ENCODE measurements at regions not wholly inside any gene's neighbourhood (a gene's known extent, or its start where the extent isn't known, plus 50 kb on each side); places are given as distances from the start of the nearest gene placed in this dataset.
"Not testable (repeated sequence)": the region's sequence is repeated elsewhere in the genome, so short reads cannot be mapped to it uniquely, and the experiment has no call there.

DNA sequence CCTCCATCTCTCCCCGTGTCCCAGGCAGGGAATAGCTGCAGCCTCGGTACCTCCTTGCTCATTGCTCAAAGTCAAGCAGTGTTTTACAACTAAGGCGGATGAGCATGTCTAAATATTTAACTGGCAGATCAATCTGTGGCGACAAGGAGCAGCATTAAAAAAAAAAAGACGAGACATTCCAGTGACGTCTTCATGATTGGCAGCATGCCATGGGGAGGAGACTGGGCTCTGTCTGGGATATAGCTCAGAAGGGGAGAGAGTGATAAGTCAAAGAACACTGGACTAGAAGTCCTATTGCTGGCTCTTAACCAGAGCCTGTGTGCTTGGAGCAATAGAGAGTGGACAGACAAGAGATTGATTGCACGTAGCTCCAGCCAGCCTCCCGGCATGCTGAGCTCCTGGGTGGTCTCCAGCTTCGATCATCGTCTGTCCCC, 287.5 kb upstream of the PODXL start:
- DNase-seq = no peak

- DNase-seq = no peak
Observed at GRCh38 chr7:131839967-131840690, 283.7 kb upstream of the PODXL start.

DNA sequence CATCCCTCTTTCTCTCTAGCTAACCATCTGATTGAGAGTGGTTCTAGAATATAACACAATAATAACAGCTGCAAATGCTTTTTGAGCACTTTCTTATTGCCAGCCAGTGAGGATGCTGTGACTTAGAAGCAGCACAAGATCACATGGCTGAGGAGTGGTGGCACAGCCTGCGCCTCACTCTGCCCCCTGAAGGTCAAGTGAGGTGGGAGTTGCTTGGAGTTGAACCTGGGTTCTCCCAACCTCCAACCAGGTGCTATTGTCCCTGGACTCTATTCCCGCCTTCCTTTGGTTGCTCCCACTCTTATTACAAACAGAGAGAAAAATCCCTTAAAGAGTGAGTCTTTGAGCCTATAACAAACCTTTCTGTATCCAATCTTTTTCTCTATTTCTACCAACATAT, 280.3 kb upstream of the PODXL start:
- DNase-seq = no peak

- DNase-seq = no peak
Observed at GRCh38 chr7:131835141-131835540, 278.7 kb upstream of the PODXL start.

DNA sequence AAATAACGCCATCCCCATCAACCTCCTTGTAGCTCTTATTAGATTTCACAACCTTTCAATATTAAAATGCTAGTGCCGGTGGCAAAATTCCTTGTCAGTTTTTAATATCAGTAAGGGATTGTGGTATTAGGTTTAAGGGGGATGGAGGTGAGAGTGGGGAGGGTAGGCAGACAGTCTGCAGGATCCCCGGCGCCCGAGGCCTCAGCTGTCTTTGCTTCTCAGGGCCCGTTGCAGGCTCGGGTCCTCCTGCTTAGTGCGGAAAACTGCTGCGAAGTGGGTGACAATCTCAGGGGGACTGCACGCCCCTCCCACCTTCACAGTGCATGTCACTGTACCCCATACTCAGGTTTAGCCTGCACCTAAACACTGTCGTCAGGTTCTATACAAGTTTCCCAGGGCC, 274.3 kb upstream of the PODXL start:
- DNase-seq = no peak

- DNase-seq = no peak
Observed at GRCh38 chr7:131829947-131830558, 273.6 kb upstream of the PODXL start.

- no peak for DNase-seq
Observed at GRCh38 chr7:131827421-131827820, 271.0 kb upstream of the PODXL start.

- no peak for DNase-seq
Observed at GRCh38 chr7:131826960-131827359, 270.5 kb upstream of the PODXL start.

- not testable (repeated sequence) for DNase-seq
Observed at GRCh38 chr7:131823961-131824440, 267.6 kb upstream of the PODXL start.

DNA sequence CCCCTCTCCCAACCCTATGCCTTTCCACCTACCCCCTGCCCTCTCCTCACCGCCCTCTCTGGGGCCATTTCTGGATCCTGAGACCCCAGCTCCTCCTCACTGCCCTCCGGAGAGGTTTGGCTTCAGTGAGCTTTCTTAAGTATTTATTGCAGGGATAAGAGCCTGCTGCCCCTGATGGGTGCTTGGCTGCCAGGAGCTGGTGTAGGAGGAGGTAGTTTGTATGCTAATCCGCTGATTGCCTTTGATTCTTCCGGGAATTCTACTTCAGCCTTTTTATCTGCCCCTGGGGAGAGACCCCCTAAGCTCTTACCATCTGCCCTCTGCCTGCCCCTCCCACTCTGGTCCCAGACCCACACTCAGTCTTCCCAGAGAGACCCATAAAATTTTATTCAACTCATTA, 263.5 kb upstream of the PODXL start:
- DNase-seq = no peak

GRCh38 chr7:131816391-131817007, 260.1 kb upstream of the PODXL start:
- DNase-seq = no peak

DNA sequence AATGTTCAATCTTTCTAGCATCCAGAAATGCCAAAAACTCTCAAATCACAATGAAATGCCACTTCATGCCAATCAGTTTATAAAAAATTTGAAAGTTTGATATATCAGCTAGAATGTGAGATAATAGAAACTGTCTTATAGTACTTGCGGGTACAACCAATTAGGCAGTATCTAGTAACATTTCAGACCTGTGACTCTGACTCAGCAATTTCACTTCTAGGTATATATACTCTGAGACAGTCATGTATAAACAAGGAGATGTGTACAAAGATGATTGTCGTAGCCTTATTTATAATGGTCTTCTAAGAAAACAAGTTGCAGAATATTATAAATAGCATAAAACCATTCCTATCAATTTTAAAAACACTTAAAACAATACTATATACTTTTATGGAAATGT, 252.3 kb upstream of the PODXL start:
- no peak for DNase-seq

DNA sequence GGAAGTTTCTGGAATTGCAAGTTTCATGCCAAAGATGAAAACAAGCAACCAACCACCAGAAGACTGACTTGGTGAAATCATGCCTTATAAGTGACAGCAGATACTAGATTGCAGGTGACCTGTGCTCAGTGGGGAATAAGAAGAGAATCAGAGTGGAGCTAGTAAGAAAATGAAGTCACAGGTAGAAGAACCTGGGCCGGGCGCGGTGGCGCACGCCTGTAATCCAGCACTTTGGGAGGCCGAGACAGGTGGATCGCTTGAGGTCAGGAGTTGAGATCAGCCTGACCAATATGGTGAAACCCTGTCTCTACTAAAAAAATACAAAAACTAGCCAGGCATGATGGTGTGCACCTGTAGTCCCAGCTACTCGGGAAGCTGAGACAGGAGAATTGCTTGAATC, 251.7 kb upstream of the PODXL start:
- DNase-seq = not testable (repeated sequence)

DNA sequence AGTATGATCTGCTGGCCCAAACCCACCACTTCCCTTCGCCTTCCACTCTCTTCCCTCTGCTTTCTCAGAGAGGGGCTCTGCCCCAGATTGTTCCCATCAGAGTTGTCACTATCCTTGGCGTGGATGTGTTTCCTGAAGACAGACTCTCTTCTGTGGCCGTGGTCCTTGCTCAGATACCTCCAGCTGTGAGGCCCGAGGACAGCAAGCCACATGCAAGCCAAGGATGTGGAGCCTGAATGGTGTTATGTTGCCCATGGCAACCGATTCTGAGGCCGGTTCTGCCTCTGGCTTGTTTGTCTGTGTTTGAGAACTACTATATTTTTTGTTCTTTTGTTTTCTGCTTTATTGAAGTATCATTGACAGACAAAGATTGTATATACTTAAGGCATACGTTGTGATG, 247.4 kb upstream of the PODXL start:
- DNase-seq = no peak

GRCh38 chr7:131802195-131802864, 245.9 kb upstream of the PODXL start:
- DNase-seq = no peak

GRCh38 chr7:131800531-131800930, 244.1 kb upstream of the PODXL start:
- DNase-seq = no peak

- DNase-seq = no peak
Observed at GRCh38 chr7:131800008-131800407, 243.6 kb upstream of the PODXL start.

DNA sequence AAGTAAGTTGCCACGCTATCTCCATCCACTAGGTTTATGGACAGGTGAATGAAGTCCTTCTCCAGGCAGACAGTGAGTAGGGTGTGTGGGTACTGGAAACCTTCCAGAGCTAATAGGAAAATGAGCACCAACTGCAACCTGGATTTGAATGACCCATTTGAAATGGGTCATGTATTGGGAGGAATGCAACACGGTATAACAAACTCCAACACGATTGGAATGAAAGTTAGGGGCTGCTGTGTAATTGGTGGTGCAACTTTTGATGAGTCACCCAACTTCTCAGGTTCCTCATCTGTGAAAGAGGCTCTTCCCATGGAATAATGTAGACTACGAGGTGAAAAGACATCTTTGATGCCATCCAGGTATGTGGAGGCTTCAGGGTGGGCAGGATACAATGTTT, 241.4 kb upstream of the PODXL start:
- DNase-seq = no peak

DNA sequence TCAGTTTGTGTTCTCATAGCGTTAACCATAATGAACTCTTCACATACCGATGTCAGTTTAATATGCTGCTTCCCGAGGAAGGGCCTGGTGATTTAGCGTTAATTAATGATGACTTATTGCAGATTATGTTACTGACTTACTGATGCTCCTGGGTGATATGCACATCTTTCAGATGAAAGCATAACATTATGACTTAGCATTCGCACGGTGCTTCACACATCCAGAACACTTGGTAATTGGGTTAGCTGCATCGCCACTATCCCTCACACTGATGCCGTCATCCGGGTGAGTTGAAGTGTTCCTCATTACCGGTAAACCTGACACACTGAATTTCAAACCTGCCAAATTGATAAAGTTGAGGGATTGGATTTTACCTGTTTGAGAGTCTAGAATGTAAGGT, 239.0 kb upstream of the PODXL start:
- no peak for DNase-seq

DNA sequence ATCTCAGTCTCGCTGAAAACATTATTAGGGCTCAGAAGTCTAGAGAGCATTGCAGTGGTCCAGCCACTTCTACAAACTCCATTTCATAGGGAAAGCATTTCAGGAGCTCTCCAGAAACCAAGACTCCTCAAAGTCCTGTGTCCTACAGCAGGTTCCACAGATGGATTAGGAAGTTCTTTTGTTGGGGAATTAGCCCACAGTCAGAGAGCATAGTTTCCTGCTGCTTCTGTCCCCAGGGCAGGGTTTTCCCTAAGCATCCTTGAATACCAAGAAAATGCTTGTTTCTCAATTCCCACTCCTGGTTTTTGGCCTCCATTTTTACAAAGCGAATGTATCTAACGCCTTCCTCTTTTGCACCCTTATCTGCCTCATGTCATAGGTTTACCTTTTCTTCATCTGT, 235.9 kb upstream of the PODXL start:
- no peak for DNase-seq

DNA sequence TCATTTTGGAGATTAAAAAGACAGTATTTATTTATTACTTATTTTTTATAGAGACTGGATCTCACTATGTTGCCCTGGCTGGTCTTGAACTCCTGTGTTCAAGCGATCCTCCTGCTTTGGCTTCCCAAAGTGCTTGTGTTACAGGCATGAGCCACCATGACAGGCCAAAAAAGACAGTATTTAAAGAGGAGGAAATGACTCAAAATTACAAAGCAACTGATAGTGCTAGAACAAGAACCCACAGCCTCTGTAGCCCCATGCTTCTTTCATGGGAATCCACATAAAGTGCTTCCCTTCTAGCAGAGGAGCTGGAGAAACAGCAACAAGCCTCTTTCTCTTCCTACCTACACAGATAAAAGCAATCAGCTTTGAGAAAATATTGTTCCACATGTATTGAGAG, 230.7 kb upstream of the PODXL start:
- no peak for DNase-seq

DNA sequence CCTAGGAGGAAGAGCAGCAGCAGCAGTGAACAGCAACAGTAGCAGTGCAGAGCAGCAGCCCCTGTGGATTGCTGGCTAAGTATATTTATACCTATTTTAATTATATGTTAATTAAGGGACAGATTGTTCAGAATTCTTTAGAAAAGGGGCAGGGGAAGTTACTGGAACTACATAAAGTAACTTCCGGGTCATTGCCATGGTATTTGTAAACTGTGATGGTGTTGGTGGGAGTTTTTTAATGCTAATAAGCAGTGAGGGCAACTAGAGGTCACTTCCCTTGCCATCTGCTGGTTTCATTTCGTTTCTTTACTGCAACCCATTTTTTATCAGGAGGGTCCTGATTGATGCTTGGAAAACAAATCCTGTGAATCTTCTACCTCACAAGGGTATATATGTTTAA, 229.8 kb upstream of the PODXL start:
- no peak for DNase-seq

GRCh38 chr7:131778601-131779000, 222.2 kb upstream of the PODXL start:
- no peak for DNase-seq
